NCI-H345 treated with DMSO at 0.1 percent for 48 hours (cell line): ENCODE measurements at regions not wholly inside any gene's neighbourhood (a gene's known extent, or its start where the extent isn't known, plus 50 kb on each side); places are given as distances from the start of the nearest gene placed in this dataset.
A peak's percentile ranks its signal among the peaks of the same experiment; 100 is the strongest.
"Not testable (repeated sequence)": the region's sequence is repeated elsewhere in the genome, so short reads cannot be mapped to it uniquely, and the experiment has no call there.

ENCODE experiments used
- DNase-seq: peaks from one replicate; lab custom pipeline; 2025; ENCODE audit not compliant: unreplicated experiment; lab: John Stamatoyannopoulos, UW

GRCh38 chr3:182389071-182389815 is 404.1 kb upstream of the ATP11B start:
- DNase-seq: peak; percentile 84

DNA sequence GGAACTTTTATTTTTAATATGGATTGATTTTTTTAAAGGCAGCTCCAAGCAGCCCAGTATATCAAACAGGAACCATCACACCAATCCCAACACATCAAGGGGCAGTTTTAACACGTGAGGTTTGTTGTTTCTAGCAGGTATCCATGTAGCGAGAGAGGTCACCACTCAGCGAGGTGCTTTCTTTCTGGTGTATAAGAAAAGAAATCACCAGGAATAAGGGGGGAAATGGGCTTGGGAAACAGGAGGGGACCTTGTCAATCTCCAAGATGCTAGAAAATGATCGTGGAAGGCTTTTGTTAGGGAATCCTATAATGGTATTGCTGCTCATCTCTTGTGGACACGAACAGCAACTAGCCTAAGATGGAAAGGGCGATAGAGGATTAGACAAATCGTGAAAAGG is 402.9 kb upstream of the ATP11B start:
- no peak for DNase-seq

DNA sequence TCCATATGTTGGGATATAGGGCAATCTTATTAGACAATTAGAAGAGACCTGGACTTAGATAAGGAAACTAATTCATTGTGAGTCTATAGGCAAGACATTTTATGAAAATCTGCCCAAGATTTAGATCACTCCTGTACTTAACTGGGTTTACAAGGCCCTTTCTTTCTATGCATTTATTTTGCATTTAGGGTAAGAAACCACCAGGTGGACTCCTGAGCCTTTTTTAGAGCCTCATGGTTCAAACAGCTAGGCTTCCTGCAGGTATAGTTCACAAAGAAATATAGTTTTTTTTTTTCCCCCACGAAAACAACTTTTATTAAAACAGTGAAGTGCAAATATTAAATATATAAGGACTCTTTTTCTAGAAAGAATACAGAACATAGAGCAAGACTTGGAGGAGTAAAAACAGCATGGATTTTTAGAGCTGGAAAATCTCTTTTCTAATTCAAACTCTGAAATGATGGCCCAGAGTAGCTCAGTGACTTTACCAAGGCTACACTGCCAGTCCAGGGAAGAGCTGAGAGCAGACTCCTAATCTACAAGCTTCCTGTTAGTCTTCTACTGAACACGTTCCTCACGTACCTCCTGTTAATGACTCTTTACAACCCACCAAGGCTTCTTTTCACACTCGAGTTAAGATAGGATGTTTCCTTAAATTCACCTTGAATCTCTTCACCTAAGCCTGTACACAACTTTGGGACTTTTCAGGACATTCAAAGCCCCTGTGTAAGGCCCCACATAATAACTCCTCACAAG is 400.9 kb upstream of the ATP11B start:
- DNase-seq: no peak

DNA sequence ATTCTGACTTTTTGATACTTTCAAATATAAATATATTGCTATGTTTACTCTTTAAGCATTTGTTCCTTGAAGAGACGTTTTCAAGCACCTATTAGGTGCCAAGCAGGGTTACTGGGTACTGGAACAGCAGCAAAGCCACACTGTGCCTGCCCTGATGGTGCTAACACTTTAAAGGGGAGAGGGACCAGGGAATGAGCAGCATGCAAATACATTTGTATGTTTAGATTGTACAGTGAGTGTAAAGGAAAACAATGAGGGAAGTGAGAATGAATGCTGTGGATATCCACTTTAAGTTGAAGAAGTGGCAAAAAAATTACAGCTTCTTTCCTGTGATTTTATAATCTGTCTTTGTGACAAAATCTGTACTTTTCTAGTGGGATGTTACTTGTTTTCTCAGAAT is 400.2 kb upstream of the ATP11B start:
- no peak for DNase-seq

DNA sequence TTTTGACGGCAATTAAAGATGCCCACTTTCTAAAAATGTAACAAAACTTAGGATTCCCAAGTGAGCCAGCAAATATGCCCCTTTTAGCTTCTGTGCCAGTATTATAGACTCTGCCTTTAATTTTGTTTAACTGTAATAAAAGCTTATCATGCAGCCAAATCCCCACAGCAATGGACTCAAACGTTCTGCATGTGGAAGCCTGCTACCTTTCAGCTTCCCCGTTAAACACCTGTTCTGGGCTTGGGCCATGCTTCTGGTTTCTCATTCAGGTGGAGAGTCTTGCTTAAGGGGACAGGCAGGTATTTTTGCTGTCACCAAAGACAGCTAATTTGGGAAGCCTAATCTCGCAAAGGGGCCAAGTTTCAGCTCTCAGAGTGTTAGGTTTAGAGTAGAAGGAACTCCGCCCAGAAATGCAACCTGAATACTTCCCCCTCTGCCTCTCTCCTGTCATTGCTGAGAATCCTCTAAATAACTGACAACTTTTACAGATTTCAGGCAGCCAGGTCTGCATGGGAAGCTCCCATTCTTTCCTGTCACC is 399.4 kb upstream of the ATP11B start:
- no peak for DNase-seq

DNA sequence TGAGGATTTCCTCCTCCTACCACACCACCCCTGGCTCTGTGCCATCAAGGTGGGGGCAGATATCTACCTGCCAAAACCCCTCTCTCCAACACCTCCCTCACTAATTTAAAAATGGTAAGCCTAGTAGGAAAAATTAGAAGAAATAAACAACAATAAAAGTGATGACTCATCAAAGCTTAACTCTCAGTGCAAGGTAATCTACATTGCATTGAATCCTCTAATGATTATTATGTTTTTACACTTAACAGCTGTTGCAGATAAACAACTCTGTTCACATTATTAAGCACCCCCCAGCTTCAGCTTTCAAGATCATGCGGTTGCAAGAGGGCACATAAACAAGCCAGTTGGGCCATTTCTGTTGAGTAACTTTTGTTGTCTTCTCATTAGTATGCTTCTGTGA is 396.1 kb upstream of the ATP11B start:
- no peak for DNase-seq

- DNase-seq: no peak
Measured at GRCh38 chr3:182399978-182400737, 393.1 kb upstream of the ATP11B start.

DNA sequence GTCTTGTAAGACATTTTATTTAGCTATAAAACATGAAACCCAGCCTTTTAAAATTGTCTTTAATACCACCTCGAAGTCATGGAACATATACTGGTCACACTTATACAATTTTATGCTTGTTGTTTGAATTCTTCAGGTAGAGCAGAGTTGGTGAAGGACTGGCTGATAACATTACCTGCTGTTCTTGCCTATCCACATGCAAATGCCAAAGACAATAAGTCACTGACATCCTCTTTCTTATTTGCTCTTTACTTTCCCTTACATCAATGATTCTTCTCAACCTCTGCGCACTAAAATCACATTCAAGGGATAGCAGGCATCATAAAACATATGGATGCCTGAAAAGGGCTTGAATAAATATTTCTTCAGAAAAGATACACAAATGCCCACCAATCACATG is 392.5 kb upstream of the ATP11B start:
- no peak for DNase-seq

- no peak for DNase-seq
Measured at GRCh38 chr3:182404031-182404430, 389.3 kb upstream of the ATP11B start.

DNA sequence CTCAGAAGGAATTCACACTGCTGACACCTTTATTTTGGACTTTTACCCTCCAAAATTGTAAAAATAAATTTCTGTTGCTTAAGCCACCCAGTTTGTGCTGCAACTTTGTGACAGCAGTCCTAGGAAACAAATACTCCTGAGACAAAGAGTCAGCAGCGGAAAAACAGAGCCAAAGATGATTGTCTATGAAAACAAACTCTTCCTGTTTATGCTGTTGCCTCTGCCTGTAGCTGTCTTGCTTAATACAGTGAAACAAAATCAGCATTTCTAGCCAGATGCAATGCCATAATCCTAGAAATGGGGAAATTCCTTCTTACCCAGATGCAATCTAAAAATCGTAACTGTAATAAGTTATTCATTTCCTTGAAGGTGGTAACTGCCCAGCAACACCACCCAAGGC is 387.5 kb upstream of the ATP11B start:
- DNase-seq: no peak

DNA sequence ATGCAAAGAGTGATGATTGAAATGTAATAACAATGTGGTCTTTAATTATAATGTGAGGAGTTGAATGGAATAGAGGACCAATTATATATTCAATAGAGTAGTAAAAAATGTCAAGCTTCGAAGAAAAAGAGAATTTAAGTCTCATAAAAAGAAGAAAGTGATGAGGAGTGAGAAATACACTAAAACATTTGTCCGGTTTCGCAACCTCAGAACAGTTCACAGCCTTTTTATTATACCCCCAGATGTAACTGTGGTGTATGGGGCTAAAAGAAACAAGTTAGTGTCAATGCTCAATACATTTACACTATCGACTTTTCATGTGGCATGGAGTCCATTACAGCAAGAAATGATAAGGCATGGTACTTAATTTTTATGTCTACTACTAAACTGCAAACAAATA is 386.5 kb upstream of the ATP11B start:
- DNase-seq: no peak

- DNase-seq: no peak
Measured at GRCh38 chr3:182410051-182410450, 383.3 kb upstream of the ATP11B start.

- no peak for DNase-seq
Measured at GRCh38 chr3:182412066-182412465, 381.2 kb upstream of the ATP11B start.

DNA sequence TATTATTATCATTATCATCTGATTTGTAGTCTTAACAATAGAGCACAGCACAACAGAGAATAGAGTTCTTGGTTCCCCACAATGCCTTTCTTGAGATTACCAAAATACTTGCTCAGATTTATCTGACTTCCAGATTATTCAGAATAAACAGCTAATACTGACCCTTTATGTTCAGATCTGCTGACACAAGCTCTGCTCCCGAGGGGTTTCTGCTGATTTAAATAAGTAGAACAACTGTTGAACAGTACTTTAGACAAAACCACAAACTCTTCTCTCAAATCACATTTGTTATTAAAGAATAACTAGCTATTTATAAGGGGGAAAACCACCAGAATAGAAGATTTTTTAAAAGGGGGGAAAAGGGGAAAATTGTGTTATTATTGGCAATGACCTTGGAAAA is 380.2 kb upstream of the ATP11B start:
- DNase-seq: no peak

DNA sequence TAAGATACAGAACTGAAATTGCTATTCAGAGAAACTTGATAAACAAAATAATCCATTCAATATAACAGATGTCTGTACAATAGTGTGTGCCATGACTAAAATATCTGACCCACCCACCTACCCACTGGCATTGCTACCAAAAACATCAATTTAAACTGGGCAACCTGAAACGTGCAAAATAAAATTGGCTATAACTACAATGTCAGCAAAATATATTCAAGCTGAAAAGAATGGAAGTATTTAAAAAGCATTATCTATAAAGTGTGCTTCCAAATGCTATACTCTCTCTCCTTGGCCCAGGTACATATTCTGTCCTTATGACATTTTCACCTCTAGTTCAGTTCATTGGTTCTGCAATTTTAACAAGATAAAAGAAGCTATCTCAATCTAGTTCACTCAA is 379.6 kb upstream of the ATP11B start:
- DNase-seq: no peak

GRCh38 chr3:182414586-182414985 is 378.7 kb upstream of the ATP11B start:
- DNase-seq: no peak

- DNase-seq: no peak
Measured at GRCh38 chr3:182420741-182421140, 372.6 kb upstream of the ATP11B start.

DNA sequence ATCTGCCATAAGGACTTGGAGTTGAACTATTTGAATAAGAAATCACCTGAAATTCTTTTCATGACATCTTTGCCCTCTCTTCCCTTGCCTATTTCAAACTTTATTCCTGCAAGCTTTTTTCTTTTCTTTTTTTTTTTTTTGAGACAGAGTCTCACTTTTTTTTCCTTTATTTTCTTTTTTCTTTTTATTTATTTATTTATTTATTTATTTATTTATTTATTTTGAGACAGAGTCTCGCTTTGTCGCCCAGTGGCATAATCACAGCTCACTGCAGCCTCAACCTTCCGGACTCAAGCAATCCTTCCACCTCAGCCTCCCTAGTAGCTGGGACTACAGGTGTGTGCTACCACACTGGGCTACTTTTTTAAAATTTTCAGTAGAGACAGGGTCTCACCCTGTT is 369.3 kb upstream of the ATP11B start:
- no peak for DNase-seq

DNA sequence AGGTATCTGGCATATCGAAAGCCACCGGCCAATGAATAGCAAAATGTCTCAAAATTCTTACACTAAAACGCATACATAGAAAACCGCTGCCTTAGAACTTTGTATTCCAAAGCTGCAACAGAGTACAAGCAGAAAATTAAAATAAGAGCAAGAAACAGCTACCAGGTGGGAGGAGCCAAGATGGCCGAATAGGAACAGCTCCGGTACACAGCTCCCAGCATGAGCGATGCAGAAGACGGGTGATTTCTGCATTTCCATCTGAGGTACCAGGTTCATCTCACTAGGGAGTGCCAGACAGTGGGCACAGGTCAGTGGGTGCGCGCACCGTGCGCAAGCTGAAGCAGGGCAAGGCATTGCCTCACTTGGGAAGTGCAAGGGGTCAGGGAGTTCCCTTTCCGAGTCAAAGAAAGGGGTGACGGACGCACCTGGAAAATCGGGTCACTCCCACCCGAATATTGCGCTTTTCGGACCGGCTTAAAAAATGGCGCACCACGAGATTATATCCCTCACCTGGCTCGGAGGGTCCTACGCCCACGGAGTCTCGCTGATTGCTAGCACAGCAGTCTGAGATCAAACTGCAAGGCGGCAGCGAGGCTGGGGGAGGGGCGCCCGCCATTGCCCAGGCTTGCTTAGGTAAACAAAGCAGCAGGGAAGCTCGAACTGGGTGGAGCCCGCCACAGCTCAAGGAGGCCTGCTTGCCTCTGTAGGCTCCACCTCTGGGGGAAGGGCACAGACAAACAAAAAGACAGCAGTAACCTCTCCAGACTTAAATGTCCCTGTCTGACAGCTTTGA is 367.2 kb upstream of the ATP11B start:
- DNase-seq: not testable (repeated sequence)

DNA sequence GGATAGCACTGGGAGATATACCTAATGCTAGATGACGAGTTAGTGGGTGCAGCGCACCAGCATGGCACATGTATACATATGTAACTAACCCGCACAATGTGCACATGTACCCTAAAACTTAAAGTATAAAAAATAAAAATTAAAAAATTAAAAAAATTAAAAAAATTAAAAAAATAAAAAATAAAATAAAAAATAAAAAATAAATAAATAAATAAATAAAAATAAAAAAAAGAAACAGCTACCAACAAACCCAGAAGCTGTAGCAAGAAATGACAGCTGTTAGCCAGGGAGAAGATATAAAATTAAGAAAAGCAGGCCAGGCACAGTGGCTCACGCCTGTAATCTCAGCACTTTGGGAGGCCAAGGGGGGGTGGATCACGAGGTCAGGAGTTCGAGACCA is 361.3 kb upstream of the ATP11B start:
- not testable (repeated sequence) for DNase-seq

- DNase-seq: no peak
Measured at GRCh38 chr3:182435860-182436259, 357.4 kb upstream of the ATP11B start.
